ENCODE measurements at regions not wholly inside any gene's neighbourhood (a gene's known extent, or its start where the extent isn't known, plus 50 kb on each side); places are given as distances from the start of the nearest gene placed in this dataset.

DNA sequence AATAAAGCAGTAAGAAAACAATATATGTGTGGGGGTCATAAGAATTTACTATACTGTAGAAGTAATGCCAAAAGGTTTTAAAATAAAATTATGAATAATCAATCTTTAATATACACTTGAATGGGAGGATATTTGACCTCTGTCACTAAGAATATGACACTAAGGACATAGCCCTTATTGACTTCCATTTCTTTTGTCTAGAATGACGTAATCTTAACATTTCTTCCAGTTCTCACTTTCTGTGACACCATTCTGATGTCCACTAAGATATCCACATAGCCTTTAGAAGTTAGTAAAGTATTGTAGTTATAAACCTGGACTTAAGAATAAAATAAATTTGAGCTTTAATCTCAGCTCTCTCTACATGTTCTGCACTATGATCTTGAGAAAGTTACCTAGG, 1050.7 kb downstream of the TLE4 start:
- DNase-seq (ENCODE audit: low read depth), result no peak

GRCh38 chr9:80619356-80619755, 1047.6 kb downstream of the TLE4 start:
- DNase-seq (ENCODE audit: low read depth), result no peak

- no peak for DNase-seq (ENCODE audit: low read depth)
Observed at GRCh38 chr9:80615964-80616363, 1044.2 kb downstream of the TLE4 start.

DNA sequence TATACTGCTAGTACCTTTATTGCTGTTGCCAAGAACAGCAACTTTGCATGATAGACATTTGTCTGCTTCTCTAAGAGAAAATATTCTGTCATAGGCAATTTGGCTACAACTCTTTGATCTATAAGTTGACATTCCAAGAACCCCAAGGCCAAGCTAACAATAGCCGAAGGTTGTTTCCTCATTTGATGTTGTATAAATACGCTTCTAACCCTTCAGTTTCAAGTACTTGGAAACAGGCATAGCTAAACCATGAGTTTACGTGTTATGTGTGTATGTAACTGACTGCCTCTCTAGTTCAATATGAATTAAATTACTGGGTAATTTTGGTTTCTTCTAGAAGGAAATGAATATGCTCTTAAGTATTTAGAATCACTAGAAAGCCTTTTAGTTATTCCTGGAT, 1034.0 kb downstream of the TLE4 start:
- no peak for DNase-seq (ENCODE audit: low read depth)

- DNase-seq (ENCODE audit: low read depth), result no peak
Observed at GRCh38 chr9:80605129-80605528, 1033.4 kb downstream of the TLE4 start.

DNA sequence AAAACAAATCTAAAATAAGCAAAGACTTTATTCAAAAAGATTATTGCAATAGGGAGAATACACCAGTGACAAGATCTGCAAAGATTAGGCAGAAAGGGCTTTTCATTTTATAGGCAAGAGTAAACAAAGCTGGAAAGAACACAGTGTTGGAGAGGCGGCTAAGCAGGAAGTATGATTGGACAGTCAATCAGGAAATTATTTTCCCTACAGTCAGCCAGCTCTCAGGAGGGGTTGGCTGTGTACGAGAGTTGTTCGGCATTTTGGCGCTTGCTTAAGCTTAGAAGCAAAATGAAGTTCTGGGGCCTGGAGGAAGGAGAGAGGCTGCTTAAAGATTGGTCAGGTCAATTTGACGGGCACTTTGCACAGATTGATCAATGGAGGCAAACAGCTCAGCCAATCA, 1030.5 kb downstream of the TLE4 start:
- DNase-seq (ENCODE audit: low read depth), result no peak

DNA sequence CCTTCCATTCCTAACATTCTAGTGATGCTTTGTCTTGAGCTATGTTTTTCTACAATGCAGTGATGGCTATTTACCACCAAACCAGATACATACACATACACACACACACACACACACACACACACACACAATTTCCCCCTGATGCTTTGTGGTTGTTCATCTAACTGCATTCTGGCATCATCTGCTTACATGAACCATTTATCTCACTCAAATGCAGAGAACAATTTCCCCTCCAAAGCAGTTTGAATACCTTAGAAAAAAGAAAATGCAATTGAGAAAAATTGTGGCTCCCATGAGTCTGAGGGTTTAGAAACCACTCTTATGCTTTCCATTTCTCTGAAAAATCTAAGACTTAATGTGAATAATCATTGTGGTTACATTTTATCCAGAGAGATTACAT, 1024.8 kb downstream of the TLE4 start:
- no peak for DNase-seq (ENCODE audit: low read depth)

GRCh38 chr9:80595192-80595591, 1023.4 kb downstream of the TLE4 start:
- DNase-seq (ENCODE audit: low read depth), result no peak

DNA sequence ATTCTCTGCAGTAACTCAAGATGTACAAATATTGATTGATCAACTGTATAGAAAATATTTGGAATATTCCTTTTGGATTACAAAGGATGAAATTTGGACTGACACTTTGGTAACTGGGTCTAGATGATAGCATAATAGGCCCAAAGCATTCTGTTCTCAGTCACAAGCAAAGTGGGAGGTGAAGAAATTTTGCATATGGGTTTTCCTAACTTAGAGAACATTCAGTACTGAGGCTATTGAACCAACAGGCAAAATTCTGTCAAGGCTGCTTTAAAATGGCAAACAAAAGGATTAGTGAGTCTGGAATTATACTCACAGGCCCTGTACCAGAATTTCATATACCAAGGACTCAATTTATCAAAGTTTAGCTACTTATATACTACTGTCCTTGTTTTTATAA, 1020.6 kb downstream of the TLE4 start:
- no peak for DNase-seq (ENCODE audit: low read depth)

GRCh38 chr9:80586786-80587330, 1015.1 kb downstream of the TLE4 start:
- DNase-seq (ENCODE audit: low read depth), result no peak

DNA sequence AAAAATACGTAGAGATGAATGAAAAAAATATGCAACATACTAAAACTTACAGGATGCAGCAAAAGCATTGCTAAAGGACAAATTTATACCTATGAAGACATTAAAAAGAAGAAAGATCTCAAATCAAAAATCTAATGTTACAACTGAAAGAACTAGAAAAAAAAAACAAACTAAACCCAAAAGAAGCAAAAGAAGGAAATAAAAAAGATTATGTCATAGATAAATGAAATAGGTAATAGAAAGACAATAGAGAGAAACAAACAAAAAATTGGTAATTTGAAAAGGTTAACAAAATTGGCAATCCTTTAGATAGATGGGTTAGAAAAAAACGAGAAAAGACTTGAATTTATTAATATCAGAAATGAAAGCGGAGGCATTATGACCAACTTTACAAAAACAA, 1000.2 kb downstream of the TLE4 start:
- no peak for DNase-seq (ENCODE audit: low read depth)

GRCh38 chr9:80569236-80569635, 997.5 kb downstream of the TLE4 start:
- no peak for DNase-seq (ENCODE audit: low read depth)

DNA sequence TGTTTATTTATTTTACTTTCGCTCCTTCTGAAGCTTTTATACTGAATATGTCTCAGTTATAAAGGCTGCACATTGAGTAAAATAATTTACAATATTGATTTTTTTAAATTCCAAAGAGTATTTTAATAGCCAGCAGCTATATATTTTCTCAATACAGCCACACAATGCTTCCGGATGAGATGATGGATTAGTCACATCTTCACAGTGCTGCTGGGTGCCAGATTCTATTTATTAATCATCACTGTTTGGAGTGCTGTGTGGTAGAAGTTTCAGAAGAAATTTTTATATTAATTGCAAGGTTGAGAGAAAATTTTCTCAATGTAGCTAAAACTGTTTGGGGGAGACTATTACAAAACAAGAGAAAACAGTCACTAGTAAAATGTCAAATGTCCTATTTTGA, 989.8 kb downstream of the TLE4 start:
- DNase-seq (ENCODE audit: low read depth), result no peak

- no peak for DNase-seq (ENCODE audit: low read depth)
Observed at GRCh38 chr9:80560976-80561375, 989.2 kb downstream of the TLE4 start.

GRCh38 chr9:80557256-80557655, 985.5 kb downstream of the TLE4 start:
- no peak for DNase-seq (ENCODE audit: low read depth)

DNA sequence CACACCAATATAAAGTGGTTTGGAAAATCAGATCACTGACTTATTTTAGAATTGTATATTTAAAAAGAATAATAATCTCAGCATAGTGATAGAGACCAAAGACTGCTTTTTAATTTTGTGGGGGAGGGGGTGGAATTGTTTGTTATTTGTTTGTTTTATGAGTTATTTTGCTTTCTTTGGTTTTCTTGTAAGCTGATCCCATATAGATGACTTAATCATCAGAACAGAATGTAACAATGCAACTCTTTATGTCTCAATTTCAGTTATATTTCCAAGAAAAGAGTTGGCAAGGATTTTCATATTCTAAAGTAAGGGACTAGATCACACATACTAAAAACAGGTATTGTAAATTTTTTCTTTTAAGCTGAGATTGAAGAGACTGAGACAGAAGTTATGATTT, 984.9 kb downstream of the TLE4 start:
- no peak for DNase-seq (ENCODE audit: low read depth)

- DNase-seq (ENCODE audit: low read depth), result no peak
Observed at GRCh38 chr9:80555782-80556325, 984.1 kb downstream of the TLE4 start.

- DNase-seq (ENCODE audit: low read depth), result no peak
Observed at GRCh38 chr9:80554856-80555255, 983.1 kb downstream of the TLE4 start.

- DNase-seq (ENCODE audit: low read depth), result no peak
Observed at GRCh38 chr9:80554301-80554700, 982.5 kb downstream of the TLE4 start.

GRCh38 chr9:80552931-80553330, 981.2 kb downstream of the TLE4 start:
- DNase-seq (ENCODE audit: low read depth), result no peak

GRCh38 chr9:80550181-80550580, 978.4 kb downstream of the TLE4 start:
- no peak for DNase-seq (ENCODE audit: low read depth)

DNA sequence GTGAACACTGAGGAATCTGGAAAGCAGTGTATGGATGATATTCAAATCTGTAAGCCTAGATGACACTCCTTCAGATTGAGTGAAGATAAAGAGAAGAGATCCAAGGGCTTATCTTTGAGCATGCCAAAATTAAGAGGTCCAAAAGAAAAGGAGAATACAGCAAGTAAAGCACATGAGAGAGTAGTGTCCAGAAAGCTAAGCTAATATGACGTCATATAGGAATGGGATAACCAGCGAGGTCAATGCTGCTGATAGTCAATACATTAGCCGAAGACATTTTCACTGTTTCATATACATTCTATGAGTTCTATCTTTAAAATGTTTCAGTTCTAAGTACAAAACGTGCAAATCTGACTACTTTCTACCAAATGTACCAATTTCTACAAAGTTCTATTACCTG, 975.8 kb downstream of the TLE4 start:
- no peak for DNase-seq (ENCODE audit: low read depth)

- DNase-seq (ENCODE audit: low read depth), result no peak
Observed at GRCh38 chr9:80540387-80540786, 968.6 kb downstream of the TLE4 start.

- DNase-seq (ENCODE audit: low read depth), result no peak
Observed at GRCh38 chr9:80538976-80539375, 967.2 kb downstream of the TLE4 start.

- DNase-seq (ENCODE audit: low read depth), result no peak
Observed at GRCh38 chr9:80522465-80522864, 950.7 kb downstream of the TLE4 start.

Data from activated T-cell treated with anti-CD3 and anti-CD28 coated beads for 24 hours (primary cell).